AG10803 (cell line): ENCODE measurements at regions not wholly inside any gene's neighbourhood (a gene's known extent, or its start where the extent isn't known, plus 50 kb on each side); places are given as distances from the start of the nearest gene placed in this dataset.

Experiments
- DNase-seq: peaks from one replicate; pipeline ENCODE4 v3.0.0; 2010; ENCODE audit warnings: low read depth
- H3K4me3 ChIP-seq: 2 replicates; pipeline ENCODE4 v1.5.1; 2011; ENCODE audit warnings: mild to moderate bottlenecking, low read length, control low read depth
- CTCF ChIP-seq: conservative IDR thresholded peaks from 2 replicates; pipeline ENCODE4 v1.5.1; 2011; ENCODE audit warnings: mild to moderate bottlenecking, low read length, control low read depth, inconsistent platforms

GRCh38 chr13:27014406-27015359, 156.9 kb downstream of the USP12 start:
- DNase-seq, result no peak
- no peak for TF ChIP-seq CTCF
- H3K4me3 ChIP-seq, result no peak overlapping the region

GRCh38 chr13:27012482-27013197, 159.0 kb downstream of the USP12 start:
- TF ChIP-seq CTCF, result no peak
- peak; percentile 81 for DNase-seq
- H3K4me3 ChIP-seq, result no peak overlapping the region

GRCh38 chr13:27011661-27012060, 159.9 kb downstream of the USP12 start:
- H3K4me3 ChIP-seq, result no peak overlapping the region
- TF ChIP-seq CTCF, result no peak
- DNase-seq, result no peak

- DNase-seq, result no peak
- H3K4me3 ChIP-seq, result no peak overlapping the region
- no peak for TF ChIP-seq CTCF
These were observed 162.9 kb downstream of the USP12 start for GRCh38 chr13:27008733-27009132.

GRCh38 chr13:27007166-27007565, 164.4 kb downstream of the USP12 start:
- TF ChIP-seq CTCF, result no peak
- DNase-seq, result no peak
- H3K4me3 ChIP-seq, result peak overlapping the region; percentile 51

- peak; percentile 40 for DNase-seq
- no peak for TF ChIP-seq CTCF
- H3K4me3 ChIP-seq, result peak overlapping the region; percentile 51
These were observed 165.0 kb downstream of the USP12 start for GRCh38 chr13:27006519-27007161.
